ENCODE measurements at regions not wholly inside any gene's neighbourhood (a gene's known extent, or its start where the extent isn't known, plus 50 kb on each side); places are given as distances from the start of the nearest gene placed in this dataset.

GRCh38 chr6:104466306-104466705 is 393.4 kb downstream of the HACE1 start:
- Histone ChIP-seq H3K36me3 (replicated peaks; ENCODE audit: low read depth, low read length) (no peaks in the 10 kb centered on the region), H3K9me3 (ENCODE audit: insufficient read depth, low read length) (no peaks in the 10 kb centered on the region), H3K27ac (ENCODE audit: low read length) (no peak overlapping the region), H3K4me3 (ENCODE audit: low read length) (no peak overlapping the region), H4K20me1 (ENCODE audit: insufficient read depth, low read length) (no peaks in the 10 kb centered on the region), H3K9ac (ENCODE audit: low read length) (no peak overlapping the region), H2AFZ (ENCODE audit: low read depth, low read length) (no peak overlapping the region), H3K4me2 (ENCODE audit: low read length) (no peak overlapping the region), H3K27me3 (ENCODE audit: low read depth, low read length) (no peaks in the 10 kb centered on the region), H3K79me2 (ENCODE audit: low read length) (no peaks in the 10 kb centered on the region), H3K4me1 (ENCODE audit: low read length) (peaks cover 5% of the 10 kb centered on the region)
- no peak for TF ChIP-seq CTCF (IDR thresholded peaks at IDR 0.05; ENCODE audit: low read depth, low read length)
- TF ChIP-seq EZH2phosphoT487 (IDR thresholded peaks at IDR 0.05; ENCODE audit: low read depth), result no peak

DNA sequence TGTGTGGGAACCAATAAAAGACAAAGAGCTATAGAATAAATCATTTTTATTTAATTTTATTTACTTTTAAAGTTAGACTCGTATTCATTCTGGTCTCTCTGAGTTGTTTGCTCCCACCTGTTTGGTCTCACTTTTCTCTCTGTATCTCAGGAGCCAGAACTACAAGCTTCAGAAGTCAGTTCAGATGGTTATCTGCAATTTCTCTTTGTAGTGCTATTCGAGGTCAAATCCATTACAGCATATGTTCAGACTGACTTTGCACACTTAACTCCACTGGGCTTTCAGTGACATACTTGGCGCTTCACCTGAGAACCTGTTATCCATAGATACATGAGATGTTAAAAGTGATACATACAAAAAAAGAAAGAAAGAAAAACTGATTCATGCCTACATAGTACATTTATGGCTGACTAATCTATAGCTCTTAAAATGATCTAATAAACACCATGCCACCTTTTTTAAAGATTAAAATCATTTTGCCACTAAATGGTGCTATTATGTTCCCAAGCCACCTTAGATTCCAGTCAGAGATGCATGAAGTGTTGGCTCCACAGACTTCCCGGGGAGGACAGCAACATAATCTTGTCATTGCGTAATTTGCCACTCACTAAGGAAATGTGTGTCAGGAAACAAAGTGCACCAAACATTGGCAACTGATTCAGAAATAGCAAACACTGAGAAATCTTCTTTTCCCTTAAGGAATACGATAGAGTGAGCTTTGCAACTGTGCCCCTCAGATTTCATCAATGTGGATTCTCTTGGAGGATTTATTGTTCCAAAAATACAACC is 396.7 kb downstream of the HACE1 start:
- no peaks in the 10 kb centered on the region for H3K36me3 ChIP-seq (replicated peaks; ENCODE audit: low read depth, low read length)
- H3K9me3 ChIP-seq (ENCODE audit: insufficient read depth, low read length), result no peaks in the 10 kb centered on the region
- no peaks in the 10 kb centered on the region for H4K20me1 ChIP-seq (ENCODE audit: insufficient read depth, low read length)
- H3K27me3 ChIP-seq (ENCODE audit: low read depth, low read length), result no peaks in the 10 kb centered on the region
- H3K4me1 ChIP-seq (ENCODE audit: low read length), result peaks cover 5% of the 10 kb centered on the region
- no peak overlapping the region for H3K27ac ChIP-seq (ENCODE audit: low read length)
- no peak overlapping the region for H2AFZ ChIP-seq (ENCODE audit: low read depth, low read length)
- no peak overlapping the region for H3K4me3 ChIP-seq (ENCODE audit: low read length)
- no peaks in the 10 kb centered on the region for H3K79me2 ChIP-seq (ENCODE audit: low read length)
- no peak for TF ChIP-seq CTCF (IDR thresholded peaks at IDR 0.05; ENCODE audit: low read depth, low read length)
- no peak for TF ChIP-seq EZH2phosphoT487 (IDR thresholded peaks at IDR 0.05; ENCODE audit: low read depth)
- no peak overlapping the region for H3K9ac ChIP-seq (ENCODE audit: low read length)
- H3K4me2 ChIP-seq (ENCODE audit: low read length), result no peak overlapping the region

GRCh38 chr6:104460738-104461483 is 398.8 kb downstream of the HACE1 start:
- TF ChIP-seq CTCF (IDR thresholded peaks at IDR 0.05; ENCODE audit: low read depth, low read length), result no peak
- Histone ChIP-seq H3K4me3 (ENCODE audit: low read length) (no peak overlapping the region), H3K9ac (ENCODE audit: low read length) (no peak overlapping the region), H3K27me3 (ENCODE audit: low read depth, low read length) (no peaks in the 10 kb centered on the region), H3K4me2 (ENCODE audit: low read length) (no peak overlapping the region), H4K20me1 (ENCODE audit: insufficient read depth, low read length) (no peaks in the 10 kb centered on the region), H3K79me2 (ENCODE audit: low read length) (no peaks in the 10 kb centered on the region), H3K36me3 (replicated peaks; ENCODE audit: low read depth, low read length) (no peaks in the 10 kb centered on the region), H3K9me3 (ENCODE audit: insufficient read depth, low read length) (no peaks in the 10 kb centered on the region), H2AFZ (ENCODE audit: low read depth, low read length) (no peak overlapping the region), H3K4me1 (ENCODE audit: low read length) (no peaks in the 10 kb centered on the region), H3K27ac (ENCODE audit: low read length) (no peak overlapping the region)

- Histone ChIP-seq H3K36me3 (replicated peaks; ENCODE audit: low read depth, low read length) (no peaks in the 10 kb centered on the region), H3K4me2 (ENCODE audit: low read length) (no peak overlapping the region), H3K4me1 (ENCODE audit: low read length) (no peaks in the 10 kb centered on the region), H3K9me3 (ENCODE audit: insufficient read depth, low read length) (no peaks in the 10 kb centered on the region), H3K27me3 (ENCODE audit: low read depth, low read length) (no peaks in the 10 kb centered on the region), H3K79me2 (ENCODE audit: low read length) (no peaks in the 10 kb centered on the region), H3K4me3 (ENCODE audit: low read length) (no peak overlapping the region), H4K20me1 (ENCODE audit: insufficient read depth, low read length) (no peaks in the 10 kb centered on the region), H2AFZ (ENCODE audit: low read depth, low read length) (no peak overlapping the region), H3K27ac (ENCODE audit: low read length) (no peak overlapping the region), H3K9ac (ENCODE audit: low read length) (no peak overlapping the region)
- TF ChIP-seq CTCF (IDR thresholded peaks at IDR 0.05; ENCODE audit: low read depth, low read length) (no peak), EZH2phosphoT487 (IDR thresholded peaks at IDR 0.05; ENCODE audit: low read depth) (no peak)
Observed at GRCh38 chr6:104459543-104459942, 400.2 kb downstream of the HACE1 start.
